Left lung (tissue), 4 donors: ENCODE measurements at regions not wholly inside any gene's neighbourhood (a gene's known extent, or its start where the extent isn't known, plus 50 kb on each side); places are given as distances from the start of the nearest gene placed in this dataset.

Experiments used
- ATAC-seq: fragments of 200-7000 bp; cut with Tn5 transposase; one replicate; pipeline ENCODE4 v1.9.1; 2020; ENCODE audit warnings: moderate library complexity
- DNase-seq, 4 donors: peaks; one replicate each; pipeline ENCODE4 v3.0.0-alpha.2; 2013 to 2020
- H3K27ac ChIP-seq, 2 donors: fragments of 200-600 bp; sonication (generic) in 1 of 2; one replicate each; pipeline versions ENCODE4 v1.5.0 to v1.8.0; 2020 to 2021
- H3K27me3 ChIP-seq, 2 donors: fragments of 200-600 bp; sonication (generic) in 1 of 2; one replicate each; pipeline versions ENCODE4 v1.5.0 to v1.8.0; 2020 to 2021
- H3K36me3 ChIP-seq, 2 donors: fragments of 200-600 bp; sonication (generic) in 1 of 2; one replicate each; pipeline versions ENCODE4 v1.5.0 to v1.8.0; 2020 to 2021
- H3K4me1 ChIP-seq, 2 donors: fragments of 200-600 bp; one replicate each; pipeline ENCODE4 v1.8.0; 2021
- H3K4me3 ChIP-seq, 2 donors: fragments of 200-600 bp; sonication (generic) in 1 of 2; one replicate each; pipeline versions ENCODE4 v1.5.0 to v1.8.0; 2020 to 2021; ENCODE audit warnings: mild to moderate bottlenecking in 1 of 2
- H3K9me3 ChIP-seq, 2 donors: fragments of 200-600 bp; sonication (generic) in 1 of 2; one replicate each; pipeline versions ENCODE4 v1.5.0 to v1.8.0; 2020 to 2021
- intact Hi-C, 2 donors: fragments of 100-400 bp; cut with DNase I; formaldehyde crosslinking; loops; one replicate each; pipeline versions ENCODE4 v1.11.2 to v1.14.2; 2022
- TF ChIP-seq, protein P1 (sequence below), 2 donors: fragments of 200-600 bp; sonication (generic) in 1 of 2; IDR thresholded peaks; one replicate each; pipeline versions ENCODE4 v1.5.0 to v1.8.0; 2021; ENCODE audit warnings: antibody characterized with exemption in 2 of 2
- donor health status: DM: no; HTN: yes; CAD: no.
- donor health status: DM: no; HTN: no; CAD: no.

GRCh38 chr14:82441270-82441669 lies 907.6 kb upstream of the SEL1L start:
- ATAC-seq (no peak), DNase-seq (no peak)
- Histone ChIP-seq H3K36me3 (no peaks in the 10 kb centered on the region), H3K27me3 (no peaks in the 10 kb centered on the region), H3K27ac (no peak overlapping the region), H3K4me1 (no peaks in the 10 kb centered on the region), H3K9me3 (peaks cover 0 to 2% of the 10 kb centered on the region in 2 donors), H3K4me3 (no peak overlapping the region)
- intact Hi-C loops: no loop called here
- TF ChIP-seq, protein P1, sequence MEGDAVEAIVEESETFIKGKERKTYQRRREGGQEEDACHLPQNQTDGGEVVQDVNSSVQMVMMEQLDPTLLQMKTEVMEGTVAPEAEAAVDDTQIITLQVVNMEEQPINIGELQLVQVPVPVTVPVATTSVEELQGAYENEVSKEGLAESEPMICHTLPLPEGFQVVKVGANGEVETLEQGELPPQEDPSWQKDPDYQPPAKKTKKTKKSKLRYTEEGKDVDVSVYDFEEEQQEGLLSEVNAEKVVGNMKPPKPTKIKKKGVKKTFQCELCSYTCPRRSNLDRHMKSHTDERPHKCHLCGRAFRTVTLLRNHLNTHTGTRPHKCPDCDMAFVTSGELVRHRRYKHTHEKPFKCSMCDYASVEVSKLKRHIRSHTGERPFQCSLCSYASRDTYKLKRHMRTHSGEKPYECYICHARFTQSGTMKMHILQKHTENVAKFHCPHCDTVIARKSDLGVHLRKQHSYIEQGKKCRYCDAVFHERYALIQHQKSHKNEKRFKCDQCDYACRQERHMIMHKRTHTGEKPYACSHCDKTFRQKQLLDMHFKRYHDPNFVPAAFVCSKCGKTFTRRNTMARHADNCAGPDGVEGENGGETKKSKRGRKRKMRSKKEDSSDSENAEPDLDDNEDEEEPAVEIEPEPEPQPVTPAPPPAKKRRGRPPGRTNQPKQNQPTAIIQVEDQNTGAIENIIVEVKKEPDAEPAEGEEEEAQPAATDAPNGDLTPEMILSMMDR (IDR thresholded peaks at IDR 0.05): no peak

DNA sequence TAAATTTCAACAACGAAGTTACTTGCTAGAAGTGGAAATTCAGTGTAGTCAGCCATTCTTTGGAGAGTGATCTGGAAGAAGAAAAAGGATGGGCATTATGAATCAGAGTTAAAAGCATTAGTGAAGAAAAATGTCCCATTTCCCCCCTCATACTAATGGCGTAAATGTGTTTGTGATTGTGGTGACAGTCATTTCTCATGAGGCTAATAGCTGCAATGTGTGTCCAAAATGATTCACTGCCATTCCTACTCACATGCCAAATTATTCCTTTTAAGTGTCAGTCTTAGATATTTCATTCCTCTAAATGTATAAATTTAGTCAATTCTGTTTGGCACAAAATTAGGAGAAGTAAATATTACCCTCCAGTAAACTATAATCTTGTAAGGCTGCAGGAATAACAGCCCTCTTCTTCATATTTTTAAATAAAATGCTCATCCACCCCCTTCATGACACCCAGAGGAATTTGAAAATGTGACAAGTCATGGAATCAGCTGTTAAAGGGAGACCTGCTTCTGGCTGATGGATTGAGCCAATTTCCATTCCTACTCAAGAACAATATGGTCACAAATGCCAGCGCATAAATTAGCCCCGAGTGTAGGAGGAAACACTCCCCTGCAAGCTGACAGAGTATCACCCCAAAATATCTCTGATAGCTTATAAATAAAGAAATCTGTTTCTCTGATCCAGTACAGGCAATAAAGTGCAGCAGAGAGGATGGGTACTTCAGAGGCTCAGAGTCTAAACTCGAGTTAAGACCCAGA lies 912.3 kb upstream of the SEL1L start:
- Histone ChIP-seq H3K4me1 (no peaks in the 10 kb centered on the region), H3K27me3 (no peaks in the 10 kb centered on the region), H3K27ac (no peak overlapping the region), H3K36me3 (no peaks in the 10 kb centered on the region), H3K4me3 (no peak overlapping the region), H3K9me3 (peaks cover 0 to 2% of the 10 kb centered on the region in 2 donors)
- TF ChIP-seq, protein P1 (IDR thresholded peaks at IDR 0.05): no peak
- ATAC-seq: no peak
- no peak for DNase-seq
- intact Hi-C loops: no loop called here

DNA sequence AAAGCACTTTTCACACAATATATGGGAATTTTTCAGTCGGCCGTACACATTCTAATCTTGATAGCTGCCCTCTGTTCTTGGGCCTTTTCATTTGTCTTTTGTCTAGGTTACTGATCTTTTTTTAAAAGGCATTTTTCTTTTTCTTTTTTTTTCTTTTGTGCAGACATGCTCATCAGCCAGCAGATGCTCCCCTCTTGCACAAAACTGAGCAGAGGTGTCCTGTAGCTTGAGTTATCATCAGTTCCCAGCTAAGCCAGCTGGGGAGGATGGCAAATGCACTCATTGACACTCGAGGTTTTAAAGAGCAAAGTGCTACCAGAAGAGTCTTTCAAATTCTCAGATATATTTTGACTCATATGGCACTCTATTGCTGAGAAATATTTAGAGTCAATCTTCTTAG lies 913.9 kb upstream of the SEL1L start:
- intact Hi-C loops: no loop called here
- Histone ChIP-seq H3K27ac (no peak overlapping the region), H3K4me1 (no peaks in the 10 kb centered on the region), H3K36me3 (no peaks in the 10 kb centered on the region), H3K27me3 (no peaks in the 10 kb centered on the region), H3K9me3 (peaks cover 0 to 2% of the 10 kb centered on the region in 2 donors), H3K4me3 (no peak overlapping the region)
- DNase-seq (no peak), ATAC-seq (no peak)
- TF ChIP-seq, protein P1 (IDR thresholded peaks at IDR 0.05): no peak

DNA sequence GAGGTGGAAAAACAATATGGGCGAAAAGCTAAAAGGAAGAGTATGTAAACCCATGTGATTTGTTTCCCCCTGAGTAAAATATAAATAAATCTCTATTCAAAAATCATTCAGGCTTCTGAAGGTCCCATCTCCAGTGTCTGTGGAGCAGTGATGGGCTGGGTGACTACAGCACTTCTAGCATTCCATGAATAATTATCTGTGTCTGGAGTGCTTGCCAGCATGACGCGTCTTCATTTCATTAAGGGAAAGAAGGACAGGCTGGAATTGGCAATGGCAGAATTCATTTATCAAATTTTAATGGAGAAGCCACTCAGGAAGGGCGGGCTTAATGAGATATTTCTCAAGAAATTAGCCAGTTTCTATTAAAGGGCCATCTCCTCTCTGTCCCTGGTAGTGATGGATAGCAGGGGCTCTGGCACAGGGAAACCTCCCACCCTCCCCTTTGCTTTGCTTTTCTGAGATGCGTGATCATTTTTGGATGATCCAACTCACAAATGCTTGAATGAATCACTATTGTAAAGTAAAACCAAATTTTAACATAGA lies 916.3 kb upstream of the SEL1L start:
- Histone ChIP-seq H3K36me3 (no peaks in the 10 kb centered on the region), H3K27ac (no peak overlapping the region), H3K27me3 (no peaks in the 10 kb centered on the region), H3K4me3 (no peak overlapping the region), H3K4me1 (no peaks in the 10 kb centered on the region), H3K9me3 (no peaks in the 10 kb centered on the region)
- TF ChIP-seq, protein P1 (IDR thresholded peaks at IDR 0.05): no peak
- intact Hi-C loops: no loop called here
- DNase-seq: no peak
- no peak for ATAC-seq

- DNase-seq (no peak), ATAC-seq (no peak)
- H3K4me1 ChIP-seq: no peaks in the 10 kb centered on the region
- H3K4me3 ChIP-seq: no peak overlapping the region
- no peaks in the 10 kb centered on the region for H3K9me3 ChIP-seq
- intact Hi-C loops: no loop called here
- no peak overlapping the region for H3K27ac ChIP-seq
- TF ChIP-seq, protein P1 (IDR thresholded peaks at IDR 0.05): no peak
- H3K27me3 ChIP-seq: no peaks in the 10 kb centered on the region
- no peaks in the 10 kb centered on the region for H3K36me3 ChIP-seq
Observed at GRCh38 chr14:82451675-82452074, 918.0 kb upstream of the SEL1L start.
